ENCODE measurements at regions not wholly inside any gene's neighbourhood (a gene's known extent, or its start where the extent isn't known, plus 50 kb on each side); places are given as distances from the start of the nearest gene placed in this dataset.

DNA sequence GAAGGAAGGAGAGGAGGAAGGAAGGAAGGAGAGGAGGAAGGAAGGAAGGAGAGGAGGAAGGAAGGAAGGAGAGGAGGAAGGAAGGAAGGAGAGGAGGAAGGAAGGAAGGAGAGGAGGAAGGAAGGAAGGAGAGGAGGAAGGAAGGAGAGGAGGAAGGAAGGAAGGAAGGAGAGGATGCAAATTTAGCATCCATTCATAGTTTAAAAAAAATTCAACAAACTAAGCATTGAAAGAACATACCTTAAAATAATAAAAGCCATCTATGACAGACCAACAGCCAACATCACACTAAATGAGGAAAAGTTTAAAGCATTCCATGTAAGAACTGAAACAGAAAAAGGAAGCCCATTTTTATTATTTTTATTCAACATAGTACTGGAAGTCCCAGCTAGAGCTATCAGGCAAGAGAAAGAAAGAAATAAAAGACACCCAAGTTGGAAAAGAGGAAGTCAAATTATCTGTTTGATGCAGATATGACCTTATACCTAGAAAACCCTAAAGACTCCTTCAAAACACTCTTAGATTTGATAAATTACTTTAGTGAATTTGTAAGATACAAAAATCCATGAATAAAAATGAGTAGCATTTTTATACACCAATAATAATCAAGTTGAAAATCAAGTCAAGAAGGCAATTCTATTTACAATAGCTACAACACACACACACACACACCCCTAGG is 52.2 kb upstream of the FXR1 start:
- no peaks in the 10 kb centered on the region for H4K20me1 ChIP-seq (ENCODE audit: insufficient read depth)

More for the DNA sequence above, 52.2 kb upstream of the FXR1 start:
- H3K27ac ChIP-seq = no peak overlapping the region
- no peaks in the 10 kb centered on the region for H3K4me1 ChIP-seq (ENCODE audit: insufficient read depth)
- no peaks in the 10 kb centered on the region for H3K79me2 ChIP-seq (ENCODE audit: insufficient read depth)
- H3K4me2 ChIP-seq (ENCODE audit: unreplicated experiment) = no peak overlapping the region
- H3K36me3 ChIP-seq (ENCODE audit: low read depth) = no peaks in the 10 kb centered on the region
- no peak overlapping the region for H2AFZ ChIP-seq
- no peaks in the 10 kb centered on the region for H3F3A ChIP-seq (ENCODE audit: insufficient read depth)
- H3K9ac ChIP-seq = no peak overlapping the region
- in situ Hi-C loops (cut with MboI) = no loop called here
- no peak for DNase-seq
- H3K9me3 ChIP-seq (ENCODE audit: low read depth) = no peaks in the 10 kb centered on the region
- no peak overlapping the region for H3K4me3 ChIP-seq
- H3K27me3 ChIP-seq (replicated peaks; ENCODE audit: insufficient read depth) = no peaks in the 10 kb centered on the region
- H3K9me2 ChIP-seq (ENCODE audit: insufficient read depth) = no peaks in the 10 kb centered on the region
- TF ChIP-seq EZH2phosphoT487 (IDR thresholded peaks at IDR 0.05; ENCODE audit: insufficient read depth, low read depth) (no peak), EZH2 (IDR thresholded peaks at IDR 0.05; ENCODE audit: insufficient read depth, poor library complexity, severe bottlenecking) (no peak)
